H1 (cell line): ENCODE measurements at regions not wholly inside any gene's neighbourhood (a gene's known extent, or its start where the extent isn't known, plus 50 kb on each side); places are given as distances from the start of the nearest gene placed in this dataset.

Experiments
- CTCF ChIA-PET: fragments of 300-600 bp; sonication (Branson Sonifier 250); formaldehyde crosslinking; loops from one replicate; lab custom pipeline; 2021; ENCODE audit not compliant: partially characterized antibody; lab: Charles Lee
- POLR2A ChIA-PET: fragments of 300-600 bp; sonication (Branson Sonifier 250); formaldehyde crosslinking; loops from one replicate; lab custom pipeline; 2021; ENCODE audit warnings: inconsistent platforms; ENCODE audit not compliant: partially characterized antibody; lab: Charles Lee
- DNase-seq, 2 experiments: peaks; one replicate each; pipeline versions ENCODE4 v3.0.0 to v3.0.0-alpha.2; 2010 to 2022; ENCODE audit warnings: low spot score in 2 of 2, low read depth in 1 of 2, mixed read lengths in 1 of 2
- FAIRE-seq: peaks from 2 replicates; lab custom pipeline; 2011; peaks lifted over from hg19 to GRCh38; lab: Jason Lieb, UNC
- H2AFZ ChIP-seq: 2 replicates; pipeline ENCODE4 v1.8.1; 2012; ENCODE audit warnings: low read length, inconsistent platforms
- H2AK5ac ChIP-seq: 2 replicates; pipeline ENCODE4 v1.6.1; 2013; ENCODE audit warnings: low read depth, low read length
- H2BK120ac ChIP-seq: replicated peaks from 2 replicates; pipeline ENCODE3; 2013; ENCODE audit warnings: low read depth, low read length, inconsistent platforms
- H2BK12ac ChIP-seq: 2 replicates; pipeline ENCODE4 v1.6.1; 2013; ENCODE audit warnings: low read depth, low read length
- H2BK15ac ChIP-seq: 2 replicates; pipeline ENCODE4 v1.6.1; 2013; ENCODE audit warnings: low read length
- H2BK20ac ChIP-seq: 2 replicates; pipeline ENCODE4 v1.6.1; 2013; ENCODE audit warnings: low read length
- H2BK5ac ChIP-seq: 2 replicates; pipeline ENCODE4 v1.6.1; 2013; ENCODE audit warnings: low read depth, low read length
- H3K14ac ChIP-seq: 2 replicates; pipeline ENCODE4 v1.6.1; 2013; ENCODE audit warnings: inconsistent platforms; ENCODE audit not compliant: insufficient read length
- H3K18ac ChIP-seq: 2 replicates; pipeline ENCODE4 v1.6.1; 2013; ENCODE audit warnings: low read length; ENCODE audit errors: extremely low read depth
- H3K23ac ChIP-seq: 2 replicates; pipeline ENCODE4 v1.6.1; 2013; ENCODE audit warnings: inconsistent platforms; ENCODE audit not compliant: insufficient read length
- H3K23me2 ChIP-seq: 2 replicates; pipeline ENCODE4 v1.6.1; 2013; ENCODE audit warnings: low read depth, low read length
- H3K27ac ChIP-seq: 2 replicates; pipeline ENCODE4 v1.6.1; 2011; ENCODE audit warnings: low read depth, low read length, inconsistent platforms
- H3K27me3 ChIP-seq, 4 experiments: replicated peaks in 1 of 4; 1 replicate in 1 of 4; 2 replicates in 3 of 4; pipeline versions ENCODE4 v1.6.1 to v1.8.1; 2011 to 2013; ENCODE audit warnings: low read length in 3 of 4, mild to moderate bottlenecking in 3 of 4, inconsistent platforms in 2 of 4, mixed read lengths in 2 of 4, moderate library complexity in 1 of 4; ENCODE audit not compliant: control insufficient read depth in 3 of 4, insufficient read depth in 3 of 4; ENCODE audit errors: extremely low read depth in 1 of 4
- H3K36me3 ChIP-seq, 4 experiments: 2 replicates each; pipeline versions ENCODE4 v1.6.1 to v1.8.1; 2011 to 2013; ENCODE audit warnings: mild to moderate bottlenecking in 4 of 4, low read length in 3 of 4, moderate library complexity in 2 of 4, control low read depth in 1 of 4, inconsistent platforms in 1 of 4; ENCODE audit not compliant: insufficient read depth in 4 of 4, control insufficient read depth in 2 of 4
- H3K4ac ChIP-seq: replicated peaks from 2 replicates; pipeline ENCODE3; 2013; ENCODE audit warnings: low read length, low read depth, mixed read lengths, inconsistent platforms; ENCODE audit not compliant: insufficient read length
- H3K4me1 ChIP-seq, 4 experiments: replicated peaks in 1 of 4; 1 replicate in 1 of 4; 2 replicates in 3 of 4; pipeline versions ENCODE4 v1.6.1 to v1.8.1; 2011 to 2013; ENCODE audit warnings: low read length in 3 of 4, inconsistent platforms in 2 of 4, mixed read lengths in 1 of 4; ENCODE audit not compliant: insufficient read depth in 4 of 4, control insufficient read depth in 3 of 4
- H3K4me2 ChIP-seq, 2 experiments: 2 replicates each; pipeline versions ENCODE4 v1.6.1 to v1.8.1; 2011 to 2013; ENCODE audit warnings: low read depth in 2 of 2, low read length in 2 of 2, control low read depth in 1 of 2, inconsistent platforms in 1 of 2, mild to moderate bottlenecking in 1 of 2; ENCODE audit not compliant: insufficient read depth in 1 of 2
- H3K4me3 ChIP-seq, 4 experiments: fragments of 200-600, 300-600 bp in 1 of 4; sonication (generic), shearing (Covaris generic), sonication (Bioruptor Twin) in 1 of 4; 2 replicates each; pipeline versions ENCODE4 v1.5.1 to v1.8.1; 2011 to 2016; ENCODE audit warnings: low read length in 4 of 4, low read depth in 3 of 4, control low read depth in 2 of 4, inconsistent platforms in 2 of 4, mild to moderate bottlenecking in 2 of 4, mixed read lengths in 1 of 4, moderate library complexity in 1 of 4; ENCODE audit not compliant: insufficient read depth in 2 of 4; ENCODE audit errors: extremely low read depth in 1 of 4
- H3K56ac ChIP-seq: replicated peaks from 2 replicates; pipeline ENCODE3; 2013; ENCODE audit warnings: low read depth, mild to moderate bottlenecking, mixed read lengths, low read length, inconsistent platforms; ENCODE audit not compliant: insufficient read length
- H3K79me1 ChIP-seq: 2 replicates; pipeline ENCODE4 v1.6.1; 2013; ENCODE audit warnings: low read depth, low read length, control low read depth
- H3K79me2 ChIP-seq, 2 experiments: 2 replicates each; pipeline versions ENCODE4 v1.6.1 to v1.8.1; 2012 to 2013; ENCODE audit warnings: low read length in 2 of 2, mild to moderate bottlenecking in 2 of 2, inconsistent platforms in 1 of 2; ENCODE audit not compliant: insufficient read depth in 2 of 2, control insufficient read depth in 1 of 2
- H3K9ac ChIP-seq, 4 experiments: replicated peaks in 1 of 4; 1 replicate in 1 of 4; 2 replicates in 3 of 4; pipeline versions ENCODE4 v1.6.1 to v1.8.1; 2011 to 2013; ENCODE audit warnings: low read depth in 3 of 4, low read length in 3 of 4, control low read depth in 2 of 4, mild to moderate bottlenecking in 2 of 4, moderate library complexity in 2 of 4, inconsistent platforms in 1 of 4; ENCODE audit errors: extremely low read depth in 1 of 4
- H3K9me3 ChIP-seq, 2 experiments: 2 replicates each; pipeline versions ENCODE4 v1.6.1 to v1.8.1; 2012 to 2013; ENCODE audit warnings: mild to moderate bottlenecking in 2 of 2, moderate library complexity in 2 of 2, control low read depth in 1 of 2, inconsistent platforms in 1 of 2, low read depth in 1 of 2, low read length in 1 of 2, mixed read lengths in 1 of 2; ENCODE audit not compliant: insufficient read depth in 2 of 2
- H4K20me1 ChIP-seq, 2 experiments: replicated peaks in 1 of 2; 2 replicates each; pipeline versions ENCODE3 to v1.8.1; 2011 to 2013; ENCODE audit warnings: inconsistent platforms in 2 of 2, low read length in 2 of 2, mild to moderate bottlenecking in 1 of 2; ENCODE audit not compliant: insufficient read depth in 2 of 2, control insufficient read depth in 1 of 2
- H4K5ac ChIP-seq: 2 replicates; pipeline ENCODE4 v1.6.1; 2013; ENCODE audit warnings: low read length, low read depth, mixed read lengths, inconsistent platforms; ENCODE audit not compliant: insufficient read length
- H4K8ac ChIP-seq: 2 replicates; pipeline ENCODE4 v1.8.0; 2013; ENCODE audit warnings: mild to moderate bottlenecking, moderate library complexity, low read length, inconsistent platforms; ENCODE audit not compliant: insufficient read depth; ENCODE audit errors: extremely low read depth
- H4K91ac ChIP-seq: replicated peaks from 2 replicates; pipeline ENCODE3; 2013; ENCODE audit warnings: low read length, mixed read lengths, inconsistent platforms; ENCODE audit not compliant: insufficient read length
- CEBPB ChIP-seq: IDR thresholded peaks from 2 replicates; pipeline ENCODE4 v1.6.1; 2012; ENCODE audit warnings: low read depth, low read length
- EGR1 ChIP-seq: IDR thresholded peaks from 2 replicates; pipeline ENCODE4 v1.6.1; 2011; ENCODE audit warnings: low read depth, low read length, borderline replicate concordance
- JUND ChIP-seq: IDR thresholded peaks from 2 replicates; pipeline ENCODE4 v1.6.1; 2011; ENCODE audit warnings: mild to moderate bottlenecking, improper control_type of control experiment, low read length
- SP1 ChIP-seq: IDR thresholded peaks from 2 replicates; pipeline ENCODE4 v1.6.1; 2011; ENCODE audit warnings: low read depth, low read length
- TAF1 ChIP-seq: IDR thresholded peaks from 2 replicates; pipeline ENCODE4 v1.6.1; 2011; ENCODE audit warnings: mild to moderate bottlenecking, low read depth, low read length
- WGBS, 2 experiments: shearing (Covaris generic) in 1 of 2; methylation state at CpG; one replicate each; pipeline versions ENCODE4 v1.1.6 to v1.1.7; 2013 to 2015; ENCODE audit warnings: low lambda C conversion rate in 2 of 2, mixed read lengths in 2 of 2, inconsistent platforms in 1 of 2, low coverage in 1 of 2, missing lambda C conversion rate in 1 of 2; ENCODE audit not compliant: insufficient replicate concordance in 2 of 2, insufficient coverage in 1 of 2, insufficient read length in 1 of 2; ENCODE audit errors: extremely low coverage in 1 of 2, missing lambda C conversion rate in 1 of 2; 5-methylcytosine and 5-hydroxymethylcytosine counted together

GRCh38 chr10:10712155-10712704 is 305.4 kb upstream of the CELF2 start:
- H3K56ac ChIP-seq: no peak overlapping the region
- no peak for FAIRE-seq
- no peak overlapping the region for H2AFZ ChIP-seq
- no peaks in the 10 kb centered on the region for H3K79me1 ChIP-seq
- CTCF ChIA-PET: no interaction called here
- no peak overlapping the region for H4K91ac ChIP-seq
- no peak overlapping the region for H3K14ac ChIP-seq
- no peak overlapping the region for H3K23ac ChIP-seq
- no peaks in the 10 kb centered on the region for H3K9me3 ChIP-seq
- peaks cover 0 to 4% (median under 1%) of the 10 kb centered on the region in 4 experiments; a peak in 1 of 7 replicates for H3K4me1 ChIP-seq
- WGBS, 2 experiments: 87% methylated on average over 7 of the region's 7 CpGs; no CpG with 5 or more reads in 1 of the 2 experiments
- no peaks in the 10 kb centered on the region for H3K79me2 ChIP-seq
- no peak overlapping the region for H2BK20ac ChIP-seq
- no peak overlapping the region for H3K9ac ChIP-seq
- H3K23me2 ChIP-seq: no peaks in the 10 kb centered on the region
- H3K27ac ChIP-seq: no peak overlapping the region
- no peaks in the 10 kb centered on the region for H3K27me3 ChIP-seq
- H3K18ac ChIP-seq: no peak overlapping the region
- POLR2A ChIA-PET: no interaction called here
- H3K4me3 ChIP-seq: no peak overlapping the region
- no peak overlapping the region for H4K5ac ChIP-seq
- H4K8ac ChIP-seq: no peak overlapping the region
- no peak overlapping the region for H2BK15ac ChIP-seq
- no peaks in the 10 kb centered on the region for H3K36me3 ChIP-seq
- no peak overlapping the region for H3K4me2 ChIP-seq
- H2AK5ac ChIP-seq: no peak overlapping the region
- no peak overlapping the region for H2BK5ac ChIP-seq
- no peak overlapping the region for H3K4ac ChIP-seq
- no peaks in the 10 kb centered on the region for H4K20me1 ChIP-seq
- no peak overlapping the region for H2BK120ac ChIP-seq
- no peak for DNase-seq
- no peak overlapping the region for H2BK12ac ChIP-seq
- no peak for TF ChIP-seq EGR1
- no peak for TF ChIP-seq SP1
- no peak for TF ChIP-seq CEBPB
- TF ChIP-seq TAF1: no peak
- TF ChIP-seq JUND: no peak
